ENCODE measurements at regions not wholly inside any gene's neighbourhood (a gene's known extent, or its start where the extent isn't known, plus 50 kb on each side); places are given as distances from the start of the nearest gene placed in this dataset.

DNA sequence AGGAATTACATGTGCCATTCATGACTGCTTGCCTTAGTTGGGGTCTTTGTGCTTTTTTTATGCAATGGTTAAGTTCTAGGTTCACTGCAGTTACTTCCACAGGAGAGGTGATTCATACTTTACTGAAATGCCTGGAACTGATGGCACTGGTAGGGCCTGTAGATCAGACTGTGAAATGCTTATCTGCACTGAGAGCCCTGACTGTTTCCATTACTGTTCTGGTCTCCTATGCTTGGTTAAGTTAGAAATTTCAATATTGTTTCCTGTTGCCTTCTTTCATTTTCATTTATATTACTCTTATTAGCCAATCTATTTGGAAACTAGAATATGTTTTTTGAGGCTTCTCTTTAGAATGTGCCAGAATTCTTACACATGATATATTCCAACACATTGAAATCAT is 484.1 kb upstream of the SEMA6A start:
- TF ChIP-seq, protein P1, sequence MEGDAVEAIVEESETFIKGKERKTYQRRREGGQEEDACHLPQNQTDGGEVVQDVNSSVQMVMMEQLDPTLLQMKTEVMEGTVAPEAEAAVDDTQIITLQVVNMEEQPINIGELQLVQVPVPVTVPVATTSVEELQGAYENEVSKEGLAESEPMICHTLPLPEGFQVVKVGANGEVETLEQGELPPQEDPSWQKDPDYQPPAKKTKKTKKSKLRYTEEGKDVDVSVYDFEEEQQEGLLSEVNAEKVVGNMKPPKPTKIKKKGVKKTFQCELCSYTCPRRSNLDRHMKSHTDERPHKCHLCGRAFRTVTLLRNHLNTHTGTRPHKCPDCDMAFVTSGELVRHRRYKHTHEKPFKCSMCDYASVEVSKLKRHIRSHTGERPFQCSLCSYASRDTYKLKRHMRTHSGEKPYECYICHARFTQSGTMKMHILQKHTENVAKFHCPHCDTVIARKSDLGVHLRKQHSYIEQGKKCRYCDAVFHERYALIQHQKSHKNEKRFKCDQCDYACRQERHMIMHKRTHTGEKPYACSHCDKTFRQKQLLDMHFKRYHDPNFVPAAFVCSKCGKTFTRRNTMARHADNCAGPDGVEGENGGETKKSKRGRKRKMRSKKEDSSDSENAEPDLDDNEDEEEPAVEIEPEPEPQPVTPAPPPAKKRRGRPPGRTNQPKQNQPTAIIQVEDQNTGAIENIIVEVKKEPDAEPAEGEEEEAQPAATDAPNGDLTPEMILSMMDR (IDR thresholded peaks at IDR 0.05), result no peak
- no peak for TF ChIP-seq POLR2A (IDR thresholded peaks at IDR 0.05)
